Fibroblast of upper back skin (primary cell): ENCODE measurements at regions not wholly inside any gene's neighbourhood (a gene's known extent, or its start where the extent isn't known, plus 50 kb on each side); places are given as distances from the start of the nearest gene placed in this dataset.
"Not testable (repeated sequence)": the region's sequence is repeated elsewhere in the genome, so short reads cannot be mapped to it uniquely, and the experiment has no call there.

Source experiments
- DNase-seq: peaks from one replicate; pipeline ENCODE4 v3.0.0-alpha.2; 2013

DNA sequence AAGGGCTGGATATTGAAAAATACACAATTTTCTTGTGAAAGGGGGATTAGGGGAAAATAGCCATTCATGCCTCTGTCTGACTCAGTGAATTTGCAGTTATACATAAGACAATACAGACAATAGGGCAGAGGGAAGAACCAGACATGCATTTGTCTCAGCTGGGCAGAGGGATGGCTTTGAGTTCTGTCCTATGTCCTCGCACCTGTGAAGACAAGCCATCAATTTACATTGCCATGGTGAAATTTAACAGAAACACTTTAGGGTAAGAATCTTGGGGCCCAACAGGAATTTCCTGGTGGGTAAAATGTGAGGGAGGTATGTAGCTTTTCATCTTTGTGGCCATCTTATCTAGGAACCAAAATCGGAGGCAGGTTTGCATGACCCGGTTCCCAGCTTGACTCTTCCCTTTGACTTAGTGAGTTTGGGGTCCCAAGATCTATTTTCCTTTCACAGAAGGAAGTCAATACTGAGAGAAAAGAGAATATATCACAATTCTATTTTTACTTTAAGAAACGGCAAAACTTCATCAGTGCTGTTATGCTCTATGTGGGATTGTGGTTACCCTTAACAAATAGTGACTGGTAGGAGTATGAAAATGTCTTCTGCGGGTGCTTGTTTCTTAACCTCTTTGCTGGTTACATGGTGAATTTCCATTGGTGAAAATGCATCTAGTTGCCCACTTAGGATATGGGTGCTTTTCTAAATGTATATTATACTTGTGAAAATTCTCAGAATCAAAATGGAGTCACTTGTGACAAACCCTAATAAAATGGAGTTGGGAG is 221.8 kb downstream of the SPP2 start:
- DNase-seq = no peak

- DNase-seq = no peak
These were observed 220.8 kb downstream of the SPP2 start for GRCh38 chr2:234271338-234271737.

- DNase-seq = peak; percentile 57
These were observed 219.3 kb downstream of the SPP2 start for GRCh38 chr2:234269769-234270204.

DNA sequence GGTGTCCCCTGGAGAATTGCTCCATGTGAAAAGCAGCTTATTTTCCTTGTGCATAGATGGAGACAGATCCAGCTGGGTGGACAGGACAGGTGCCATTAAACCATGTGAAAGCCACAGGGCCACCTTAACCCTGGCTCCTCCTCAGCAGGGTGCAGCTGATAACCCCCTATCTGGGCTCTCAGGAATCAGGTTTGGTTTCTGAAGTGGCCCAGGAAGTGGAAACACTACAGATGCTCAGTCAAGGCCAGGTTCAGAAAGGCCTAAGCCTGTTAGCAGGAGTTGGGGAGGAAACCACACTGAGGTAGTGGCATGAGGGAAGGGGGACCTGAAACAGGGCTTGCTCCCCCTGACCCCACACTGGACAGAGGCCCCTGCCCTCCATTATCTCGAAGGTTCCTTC is 217.0 kb downstream of the SPP2 start:
- DNase-seq = no peak

DNA sequence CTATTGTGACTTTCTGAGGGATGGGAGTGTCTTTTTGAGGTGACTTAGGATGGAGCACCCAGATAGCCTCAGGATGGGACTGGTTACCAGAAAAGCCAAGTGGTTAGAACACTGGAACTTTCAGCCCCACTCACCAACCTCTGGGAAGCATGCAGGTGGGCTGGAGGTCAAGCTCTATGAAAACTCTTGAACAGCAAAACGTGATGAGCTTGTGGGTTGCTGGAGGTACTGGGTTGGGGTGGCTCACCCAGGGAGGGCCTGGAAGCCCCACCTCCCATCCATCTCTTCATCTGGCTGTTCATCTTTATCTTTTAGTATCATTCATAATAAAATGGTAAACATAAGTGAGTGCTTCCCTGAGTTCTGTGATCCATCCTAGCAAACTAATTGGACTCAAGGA is 216.4 kb downstream of the SPP2 start:
- no peak for DNase-seq

DNA sequence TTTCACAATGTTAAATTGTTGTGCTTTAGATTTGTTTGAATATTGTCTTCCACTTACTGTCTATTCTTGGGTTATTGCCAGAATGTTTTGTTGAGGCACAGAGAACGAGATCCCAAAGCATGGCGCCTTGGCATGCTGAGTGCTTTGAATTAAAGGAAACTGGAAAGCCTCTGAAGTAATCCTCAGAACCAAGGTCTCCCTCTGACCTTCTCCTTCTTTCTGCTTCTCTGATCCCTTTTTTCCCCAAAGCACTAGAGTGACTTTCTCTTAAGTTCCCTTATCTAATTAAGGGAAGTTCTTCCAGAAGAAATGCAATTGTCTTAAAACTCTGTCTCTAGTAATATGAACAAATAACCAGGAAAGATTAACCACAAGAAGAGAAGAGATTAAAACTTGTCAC is 214.7 kb downstream of the SPP2 start:
- DNase-seq = no peak

DNA sequence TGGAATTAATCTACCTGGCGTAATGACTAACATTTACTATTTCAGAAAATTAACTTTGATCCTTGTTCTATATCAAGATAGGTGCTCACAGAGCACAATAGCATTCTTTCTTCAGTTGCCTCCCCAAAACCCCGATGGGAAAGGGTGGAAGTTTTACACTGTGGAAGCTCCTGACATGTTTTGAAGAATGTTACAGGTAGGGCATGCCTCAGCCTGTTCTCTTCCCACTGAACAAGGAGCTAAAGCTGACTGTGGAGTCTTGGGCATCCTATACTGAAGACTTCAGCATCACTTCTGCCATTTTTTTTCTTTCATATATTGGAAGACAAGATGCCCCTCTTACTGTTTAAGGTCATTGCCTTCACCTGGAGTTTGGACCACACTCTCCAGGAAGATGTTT is 211.2 kb downstream of the SPP2 start:
- no peak for DNase-seq

GRCh38 chr2:234259440-234259839 is 208.9 kb downstream of the SPP2 start:
- DNase-seq = peak; percentile 24

DNA sequence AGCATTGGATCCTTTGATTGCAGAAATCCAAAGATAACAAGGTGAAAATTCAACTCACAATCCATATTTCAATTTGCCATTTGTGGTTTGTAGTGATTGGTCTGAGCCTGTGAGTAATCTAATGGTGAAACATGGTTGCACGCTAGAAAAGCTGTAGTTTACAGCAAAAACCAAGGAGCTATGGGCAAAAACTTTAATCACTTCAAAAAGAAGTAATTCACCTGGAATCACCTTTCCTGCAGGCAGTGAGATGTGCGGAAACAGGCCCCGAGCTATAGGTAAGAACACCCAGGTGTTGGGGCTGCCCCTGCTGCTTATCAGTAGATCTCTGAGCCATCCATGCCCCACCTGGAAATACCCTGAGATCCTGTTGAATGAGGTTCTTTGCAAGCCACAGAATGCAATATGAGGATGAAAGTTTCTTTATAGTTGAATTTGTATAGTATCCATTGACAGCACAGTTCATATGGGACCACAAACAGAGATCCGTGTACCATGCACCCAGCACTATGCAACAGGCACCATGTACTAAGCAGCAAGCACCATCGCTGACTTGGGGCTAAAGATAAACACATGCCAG is 208.2 kb downstream of the SPP2 start:
- DNase-seq = no peak

- DNase-seq = peak; percentile 99
These were observed 207.5 kb downstream of the SPP2 start for GRCh38 chr2:234257859-234258561.

- DNase-seq = no peak
These were observed 206.0 kb downstream of the SPP2 start for GRCh38 chr2:234256516-234256915.

- no peak for DNase-seq
These were observed 204.4 kb downstream of the SPP2 start for GRCh38 chr2:234254783-234255521.

GRCh38 chr2:234252772-234253171 is 202.3 kb downstream of the SPP2 start:
- no peak for DNase-seq

DNA sequence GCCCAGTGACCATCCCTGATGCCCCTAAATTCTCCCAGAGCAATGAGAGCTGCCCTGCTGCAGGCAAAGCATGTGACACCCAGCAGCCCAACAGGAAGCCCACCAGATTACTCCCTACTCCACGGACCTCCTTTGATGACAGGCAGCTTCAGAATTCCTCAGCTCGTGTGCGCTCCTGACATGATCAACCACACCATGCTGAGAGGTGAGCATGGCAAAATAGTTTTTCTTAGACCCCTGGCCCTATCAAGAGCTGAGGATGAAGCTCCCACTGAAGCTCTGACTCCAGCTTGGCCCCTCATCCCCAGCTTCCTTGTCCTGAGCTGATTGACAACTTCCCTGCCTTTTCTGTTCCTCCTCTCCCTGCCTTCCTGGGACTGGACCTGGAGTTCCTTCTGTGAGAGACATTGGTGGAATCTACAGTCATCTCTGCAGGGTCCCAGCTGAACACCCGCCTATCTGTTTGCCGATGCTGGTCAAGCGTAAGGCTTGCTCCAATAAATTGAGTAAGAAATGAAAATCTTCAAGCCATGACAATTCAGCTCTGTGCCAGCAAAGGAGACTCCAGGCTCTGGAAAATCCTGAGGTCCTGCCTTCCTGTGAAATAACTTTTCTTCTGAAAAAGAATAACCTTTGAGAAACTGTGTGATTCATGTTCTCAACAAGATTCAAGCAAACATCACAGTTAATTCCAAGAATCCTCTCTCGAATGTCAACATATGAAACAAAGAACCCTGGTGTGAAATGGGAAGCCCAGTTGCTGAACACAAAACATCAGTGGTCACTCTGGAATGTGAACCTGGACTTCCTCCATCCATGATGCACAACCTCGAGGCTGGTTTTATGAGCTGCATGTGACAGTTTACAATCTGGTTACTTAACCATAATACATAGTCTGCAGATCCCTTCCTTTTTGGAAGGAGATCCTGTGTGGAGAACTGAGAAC is 201.1 kb downstream of the SPP2 start:
- peak; percentile 98 for DNase-seq

DNA sequence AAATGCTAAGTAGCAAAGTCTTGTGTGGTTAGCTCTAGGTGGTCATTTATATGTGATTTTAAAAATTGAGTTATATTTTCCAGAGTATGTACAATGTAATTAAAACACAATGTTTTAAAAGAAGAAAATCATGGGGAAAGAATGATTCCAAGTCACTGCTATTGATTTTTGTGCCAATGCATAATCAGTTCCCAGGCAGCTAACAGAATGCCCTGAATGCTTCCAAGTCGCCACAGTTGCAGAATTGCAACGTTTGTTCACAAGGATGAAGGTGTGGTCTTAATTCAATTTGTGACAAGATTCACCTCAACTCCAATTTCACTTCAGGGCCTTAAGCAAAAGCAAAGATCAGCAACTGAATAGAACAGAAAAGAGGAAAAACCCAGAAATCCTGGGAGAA is 200.4 kb downstream of the SPP2 start:
- no peak for DNase-seq

GRCh38 chr2:234249873-234250272 is 199.4 kb downstream of the SPP2 start:
- peak; percentile 83 for DNase-seq

DNA sequence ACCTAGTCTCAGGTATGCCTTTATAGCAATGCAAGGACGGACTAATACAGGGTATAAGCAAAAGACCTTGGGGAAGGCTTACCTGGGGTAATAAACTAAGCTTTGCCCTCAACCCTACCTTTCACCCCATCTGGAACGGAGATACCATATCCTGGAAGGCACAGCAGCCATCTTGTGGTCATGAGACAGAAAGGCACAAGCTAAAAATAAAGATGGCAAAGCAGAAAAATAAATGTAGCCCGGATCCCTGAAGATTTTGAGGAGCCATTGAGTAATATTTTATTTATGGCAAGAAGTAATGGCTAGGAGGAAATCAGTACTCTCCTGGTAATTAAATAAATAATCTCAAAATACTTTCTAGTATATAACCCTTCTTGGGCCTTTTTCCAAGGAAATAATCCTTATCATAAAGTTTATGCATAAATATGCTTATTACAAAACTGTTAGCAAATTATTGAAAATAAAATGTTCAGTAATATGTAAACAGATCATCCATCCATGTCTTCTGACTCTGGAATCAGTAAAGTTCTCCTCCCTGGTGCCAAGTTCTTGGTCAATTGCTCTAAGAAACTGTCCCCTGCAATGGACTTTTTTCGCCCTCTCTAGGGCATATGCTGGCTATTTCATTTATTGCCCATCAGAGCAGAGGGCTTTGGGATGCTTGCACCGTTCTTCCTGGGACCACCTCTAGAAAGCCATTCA is 198.7 kb downstream of the SPP2 start:
- DNase-seq = no peak

DNA sequence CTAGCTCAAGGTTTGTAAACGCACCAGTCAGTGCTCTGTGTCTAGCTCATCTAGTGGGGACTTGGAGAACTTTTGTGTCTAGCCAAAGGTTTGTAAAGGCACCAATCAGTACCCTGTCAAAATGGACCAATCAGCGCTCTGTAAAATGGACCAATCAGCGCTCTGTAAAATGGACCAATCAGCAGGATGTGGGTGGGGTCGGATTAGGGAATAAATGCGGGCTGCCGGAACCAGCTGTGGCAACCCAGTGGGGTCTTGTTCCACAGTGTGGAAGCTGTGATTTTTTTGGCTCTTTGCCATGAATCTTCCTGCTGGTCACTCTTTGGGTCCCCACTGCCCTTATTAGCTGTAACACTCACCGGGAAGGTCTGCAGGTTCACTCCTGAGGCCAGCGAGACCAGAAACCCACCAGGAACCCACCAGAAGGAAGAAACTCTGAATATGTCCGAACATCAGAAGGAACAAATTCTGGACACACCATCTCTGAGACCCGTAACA is 197.8 kb downstream of the SPP2 start:
- DNase-seq = not testable (repeated sequence)

DNA sequence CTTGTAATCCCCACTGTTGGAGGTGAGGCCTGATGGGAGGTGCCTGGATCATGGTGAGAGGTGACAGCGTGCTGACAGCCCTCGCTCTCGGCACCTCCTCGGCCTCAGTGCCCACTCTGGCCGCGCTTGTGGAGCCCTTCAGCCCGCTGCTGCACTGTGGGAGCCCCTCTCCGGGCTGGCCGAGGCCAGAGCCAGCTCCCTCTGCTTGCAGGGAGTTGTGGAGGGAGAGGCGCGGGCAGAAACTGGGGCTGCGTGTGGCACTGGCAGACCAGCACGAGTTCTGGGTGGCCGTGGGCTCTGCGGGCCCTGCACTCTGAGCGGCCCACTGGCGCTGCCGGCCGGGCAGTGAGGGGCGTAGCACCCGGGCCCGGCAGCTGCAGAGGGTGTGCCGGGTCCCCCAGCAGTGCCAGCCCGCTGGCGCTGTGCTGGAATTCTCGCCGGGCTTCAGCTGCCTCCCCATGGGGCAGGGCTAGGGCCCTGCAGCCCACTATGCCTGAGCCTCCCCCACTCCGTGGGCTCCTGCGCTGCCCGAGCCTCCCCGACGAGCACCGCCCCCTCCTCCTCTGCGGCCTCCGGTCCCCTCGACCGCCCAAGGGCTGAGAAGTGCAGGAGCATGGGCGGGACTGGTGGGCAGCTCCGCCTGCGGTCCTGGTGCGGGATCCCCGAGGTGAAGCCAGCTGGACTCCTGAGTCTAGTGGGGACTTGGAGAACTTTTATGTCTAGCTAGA is 197.1 kb downstream of the SPP2 start:
- DNase-seq = no peak

- peak; percentile 96 for DNase-seq
These were observed 195.4 kb downstream of the SPP2 start for GRCh38 chr2:234245945-234246344.
